PFSK-1 (cell line): ENCODE measurements at regions not wholly inside any gene's neighbourhood (a gene's known extent, or its start where the extent isn't known, plus 50 kb on each side); places are given as distances from the start of the nearest gene placed in this dataset.

ENCODE experiments used
- SIN3A ChIP-seq: IDR thresholded peaks from 2 replicates; pipeline ENCODE4 v1.6.1; 2012; ENCODE audit warnings: mild to moderate bottlenecking, low read length, moderate library complexity, borderline replicate concordance; ENCODE audit not compliant: insufficient read depth
- TAF1 ChIP-seq: IDR thresholded peaks from 2 replicates; pipeline ENCODE4 v1.6.1; 2012; ENCODE audit warnings: low read length, control low read depth, borderline replicate concordance; ENCODE audit not compliant: insufficient read depth

- TF ChIP-seq SIN3A (no peak), TAF1 (no peak)
These were observed 74.6 kb upstream of the IPO9 start for GRCh38 chr1:201754353-201754752.
